Ascending aorta (tissue), 2 donors: ENCODE measurements at regions not wholly inside any gene's neighbourhood (a gene's known extent, or its start where the extent isn't known, plus 50 kb on each side); places are given as distances from the start of the nearest gene placed in this dataset.

Source experiments
- DNase-seq, 2 donors: peaks; one replicate each; pipeline ENCODE4 v3.0.0-alpha.2; 2019; ENCODE audit warnings: low spot score in 2 of 2
- H3K27ac ChIP-seq, 2 donors: fragments of 200-600 bp; sonication (generic); one replicate each; pipeline ENCODE4 v1.5.1; 2016 to 2017; ENCODE audit warnings: mild to moderate bottlenecking in 1 of 2
- H3K27me3 ChIP-seq: fragments of 200-600 bp; sonication (generic); one replicate; pipeline ENCODE4 v1.5.1; 2017
- H3K36me3 ChIP-seq, 2 donors: fragments of 200-600 bp; sonication (generic); one replicate each; pipeline ENCODE4 v1.5.1; 2016
- H3K4me1 ChIP-seq, 2 donors: fragments of 200-600 bp; sonication (generic); one replicate each; pipeline ENCODE4 v1.5.1; 2016 to 2017; ENCODE audit warnings: mild to moderate bottlenecking in 1 of 2
- H3K4me3 ChIP-seq, 2 donors: fragments of 200-600 bp; sonication (generic); one replicate each; pipeline ENCODE4 v1.5.1; 2016 to 2017; ENCODE audit warnings: mild to moderate bottlenecking in 1 of 2
- H3K9me3 ChIP-seq, 2 donors: fragments of 200-600 bp; sonication (generic); one replicate each; pipeline ENCODE4 v1.5.1; 2016
- intact Hi-C: fragments of 100-400 bp; cut with DNase I; formaldehyde crosslinking; loops from one replicate; pipeline ENCODE4 v1.15.1; 2023
- TF ChIP-seq, protein P1 (sequence below), 3 experiments: fragments of 200-600 bp in 2 of 3; fragments of 450-650 bp in 1 of 3; sonication (generic) in 2 of 3; IDR thresholded peaks; one replicate each; pipeline ENCODE4 v1.5.1; 2016 to 2019; ENCODE audit warnings: antibody characterized with exemption in 3 of 3, mild to moderate bottlenecking in 1 of 3, moderate library complexity in 1 of 3

DNA sequence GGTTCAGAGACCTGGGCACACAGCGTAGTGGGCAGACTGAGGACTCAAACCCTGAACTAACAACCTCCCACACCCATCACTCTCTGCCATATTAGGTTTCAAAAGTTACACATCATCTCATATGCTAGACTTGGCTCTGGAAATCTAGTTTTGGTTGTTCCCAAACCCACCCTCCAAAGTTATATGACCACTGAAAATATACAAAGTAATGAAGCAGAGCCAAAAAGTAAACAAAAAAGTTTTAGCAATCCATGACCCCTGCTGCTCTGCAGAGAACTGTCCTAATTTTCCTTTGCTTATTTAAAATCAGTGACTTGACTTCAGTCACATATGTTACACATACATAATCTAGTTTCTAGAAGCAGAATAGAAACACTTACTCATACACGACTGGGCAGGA lies 155.6 kb upstream of the TAS2R1 start:
- TF ChIP-seq, protein P1, sequence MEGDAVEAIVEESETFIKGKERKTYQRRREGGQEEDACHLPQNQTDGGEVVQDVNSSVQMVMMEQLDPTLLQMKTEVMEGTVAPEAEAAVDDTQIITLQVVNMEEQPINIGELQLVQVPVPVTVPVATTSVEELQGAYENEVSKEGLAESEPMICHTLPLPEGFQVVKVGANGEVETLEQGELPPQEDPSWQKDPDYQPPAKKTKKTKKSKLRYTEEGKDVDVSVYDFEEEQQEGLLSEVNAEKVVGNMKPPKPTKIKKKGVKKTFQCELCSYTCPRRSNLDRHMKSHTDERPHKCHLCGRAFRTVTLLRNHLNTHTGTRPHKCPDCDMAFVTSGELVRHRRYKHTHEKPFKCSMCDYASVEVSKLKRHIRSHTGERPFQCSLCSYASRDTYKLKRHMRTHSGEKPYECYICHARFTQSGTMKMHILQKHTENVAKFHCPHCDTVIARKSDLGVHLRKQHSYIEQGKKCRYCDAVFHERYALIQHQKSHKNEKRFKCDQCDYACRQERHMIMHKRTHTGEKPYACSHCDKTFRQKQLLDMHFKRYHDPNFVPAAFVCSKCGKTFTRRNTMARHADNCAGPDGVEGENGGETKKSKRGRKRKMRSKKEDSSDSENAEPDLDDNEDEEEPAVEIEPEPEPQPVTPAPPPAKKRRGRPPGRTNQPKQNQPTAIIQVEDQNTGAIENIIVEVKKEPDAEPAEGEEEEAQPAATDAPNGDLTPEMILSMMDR (IDR thresholded peaks at IDR 0.05): no peak
- Histone ChIP-seq H3K9me3 (no peaks in the 10 kb centered on the region), H3K27ac (no peak overlapping the region), H3K36me3 (no peaks in the 10 kb centered on the region), H3K4me1 (no peaks in the 10 kb centered on the region), H3K27me3 (no peaks in the 10 kb centered on the region), H3K4me3 (no peak overlapping the region)
- DNase-seq: no peak
- intact Hi-C loops: no loop called here

DNA sequence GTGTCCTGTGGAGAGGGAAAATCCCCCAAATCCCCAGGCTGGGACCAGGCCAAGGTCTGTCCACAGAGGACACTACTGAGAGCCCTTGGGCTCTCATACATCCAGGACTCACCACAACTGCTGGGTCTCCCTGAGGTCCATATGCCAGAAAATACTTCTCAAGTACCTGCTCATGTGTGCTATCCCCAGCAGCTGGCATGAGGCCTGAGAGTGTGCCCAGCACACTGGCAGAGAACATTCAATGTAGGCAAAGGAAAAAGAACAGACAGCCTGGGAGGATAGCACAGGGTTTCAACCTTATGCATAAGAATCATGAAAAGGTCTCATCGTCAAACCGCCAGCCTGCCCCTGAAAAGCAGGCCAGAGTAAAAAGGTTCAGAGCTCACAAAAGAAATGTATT lies 154.1 kb upstream of the TAS2R1 start:
- Histone ChIP-seq H3K4me1 (no peaks in the 10 kb centered on the region), H3K4me3 (no peak overlapping the region), H3K27me3 (no peaks in the 10 kb centered on the region), H3K27ac (no peak overlapping the region), H3K36me3 (no peaks in the 10 kb centered on the region), H3K9me3 (no peaks in the 10 kb centered on the region)
- DNase-seq: no peak
- TF ChIP-seq, protein P1 (IDR thresholded peaks at IDR 0.05): no peak
- intact Hi-C loops: no loop called here

DNA sequence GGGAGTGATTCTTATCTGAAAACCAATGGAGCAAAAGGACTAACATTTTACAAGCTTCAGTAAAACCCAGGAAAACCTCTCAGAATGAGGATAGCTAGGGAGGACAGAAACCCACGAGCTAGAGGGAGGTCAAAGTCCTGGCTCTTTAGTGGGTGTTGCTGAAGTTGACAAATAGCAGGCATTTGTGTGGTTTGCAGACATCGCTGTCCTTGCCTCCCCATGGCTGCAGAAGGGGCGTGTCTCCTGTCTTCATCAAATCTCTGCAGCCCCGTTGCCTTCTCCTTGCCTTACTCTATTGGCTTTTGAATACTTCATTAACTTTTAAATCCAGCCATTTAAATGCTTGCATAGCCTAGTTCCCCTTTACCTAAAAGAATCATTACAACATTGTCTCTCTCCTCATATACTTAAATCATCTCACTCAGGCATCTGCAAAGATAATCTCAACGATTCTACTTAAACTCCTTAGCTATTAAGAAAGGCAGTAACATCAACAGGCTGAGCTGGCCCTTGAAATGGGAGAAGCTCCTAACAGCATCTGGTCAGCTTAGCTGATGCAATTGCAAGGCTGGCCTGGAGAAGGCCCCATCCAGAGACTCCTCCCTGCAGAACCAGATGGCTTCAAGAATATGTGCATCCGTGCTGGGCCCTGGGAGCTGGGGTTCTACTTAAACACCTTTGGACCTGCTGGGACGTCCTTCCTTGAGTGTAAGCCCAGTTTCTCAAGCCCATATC lies 152.8 kb upstream of the TAS2R1 start:
- intact Hi-C loops: no loop called here
- no peak overlapping the region for H3K27ac ChIP-seq
- no peak for DNase-seq
- TF ChIP-seq, protein P1 (IDR thresholded peaks at IDR 0.05): no peak
- H3K27me3 ChIP-seq: no peaks in the 10 kb centered on the region
- H3K4me3 ChIP-seq: no peak overlapping the region
- no peaks in the 10 kb centered on the region for H3K4me1 ChIP-seq
- no peaks in the 10 kb centered on the region for H3K9me3 ChIP-seq
- H3K36me3 ChIP-seq: no peaks in the 10 kb centered on the region

DNA sequence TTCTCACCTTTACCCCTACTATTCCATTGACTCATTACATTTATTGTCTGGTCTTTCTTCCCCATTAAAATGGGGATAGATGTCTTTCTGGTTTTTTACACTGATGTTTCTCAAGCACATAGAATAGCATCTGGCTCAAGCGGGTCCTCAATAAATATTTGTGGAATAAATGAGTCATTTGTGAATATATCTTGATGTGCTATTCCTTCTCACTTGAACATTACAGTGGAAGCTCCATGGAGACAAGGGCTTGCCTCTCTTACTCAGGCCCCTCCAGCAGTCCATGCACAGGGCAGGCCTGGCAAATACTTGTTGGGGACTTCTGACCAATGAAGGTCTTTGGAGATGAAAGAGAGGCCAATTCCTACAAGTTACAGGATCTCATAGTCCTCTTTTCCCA lies 151.7 kb upstream of the TAS2R1 start:
- intact Hi-C loops: no loop called here
- H3K9me3 ChIP-seq: no peaks in the 10 kb centered on the region

DNA sequence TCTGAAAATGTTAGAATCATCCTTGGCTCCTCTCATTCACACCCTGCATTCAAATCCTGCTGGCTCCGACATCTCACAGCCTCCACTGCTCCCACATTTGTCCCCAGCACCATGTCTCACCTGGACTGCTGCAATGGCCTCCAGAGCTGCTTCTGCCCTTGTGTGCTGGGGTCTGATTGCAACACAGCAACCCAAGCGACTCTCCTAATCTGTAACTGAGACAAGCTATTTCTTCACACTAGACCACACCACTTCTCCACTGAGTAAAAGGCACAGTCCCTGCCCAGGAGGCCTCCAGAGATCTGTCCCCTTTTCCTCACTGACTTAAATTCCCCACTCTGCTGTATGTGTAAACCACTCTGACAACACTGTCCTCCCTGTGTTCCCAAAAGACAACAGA lies 151.1 kb upstream of the TAS2R1 start:
- intact Hi-C loops: no loop called here
- TF ChIP-seq, protein P1 (IDR thresholded peaks at IDR 0.05): no peak
- no peaks in the 10 kb centered on the region for H3K27me3 ChIP-seq

More for the DNA sequence above, 151.7 kb upstream of the TAS2R1 start:
- DNase-seq: no peak
- TF ChIP-seq, protein P1 (IDR thresholded peaks at IDR 0.05): no peak
- no peaks in the 10 kb centered on the region for H3K4me1 ChIP-seq
- H3K4me3 ChIP-seq: no peak overlapping the region
- H3K27ac ChIP-seq: no peak overlapping the region
- H3K36me3 ChIP-seq: no peaks in the 10 kb centered on the region
- no peaks in the 10 kb centered on the region for H3K27me3 ChIP-seq

DNA sequence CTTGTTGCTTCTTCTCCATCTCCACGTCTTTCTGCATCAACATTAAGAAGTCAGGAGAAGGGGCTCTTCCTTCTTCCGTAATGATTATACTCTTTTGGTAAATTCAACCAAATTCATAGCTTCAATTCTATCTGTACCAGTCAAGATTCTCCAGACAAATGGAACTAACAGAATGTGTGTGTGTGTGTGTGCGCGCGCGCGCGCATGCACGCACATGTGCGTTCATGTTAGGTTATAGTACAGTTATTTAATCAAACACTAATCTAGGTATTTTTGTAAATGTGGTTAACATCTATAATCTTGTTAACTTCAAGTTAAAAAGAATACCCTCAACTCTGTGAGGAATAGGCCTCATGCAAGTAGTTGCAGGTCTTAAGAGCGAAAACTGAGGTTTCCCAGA lies 150.3 kb upstream of the TAS2R1 start:
- Histone ChIP-seq H3K4me3 (no peak overlapping the region), H3K27ac (no peak overlapping the region), H3K4me1 (no peaks in the 10 kb centered on the region), H3K36me3 (no peaks in the 10 kb centered on the region), H3K27me3 (no peaks in the 10 kb centered on the region), H3K9me3 (no peaks in the 10 kb centered on the region)
- no peak for DNase-seq
- intact Hi-C loops: no loop called here
- TF ChIP-seq, protein P1 (IDR thresholded peaks at IDR 0.05): no peak

More for the DNA sequence above, 151.1 kb upstream of the TAS2R1 start:
- DNase-seq: no peak
- Histone ChIP-seq H3K36me3 (no peaks in the 10 kb centered on the region), H3K4me1 (no peaks in the 10 kb centered on the region), H3K9me3 (no peaks in the 10 kb centered on the region), H3K27ac (no peak overlapping the region), H3K4me3 (no peak overlapping the region)
